IPS-11a (cell line): ENCODE measurements at regions not wholly inside any gene's neighbourhood (a gene's known extent, or its start where the extent isn't known, plus 50 kb on each side); places are given as distances from the start of the nearest gene placed in this dataset.

Experiments
- H3K4me3 ChIP-seq: one replicate; pipeline ENCODE4 v1.5.1; 2013; ENCODE audit warnings: low read depth, low read length, control low read depth

- no peak overlapping the region for H3K4me3 ChIP-seq
Observed at GRCh38 chr2:8564475-8564874, 117.4 kb upstream of the ID2 start.

GRCh38 chr2:8565399-8566154 is 116.3 kb upstream of the ID2 start:
- no peak overlapping the region for H3K4me3 ChIP-seq

GRCh38 chr2:8566155-8566670 is 115.6 kb upstream of the ID2 start:
- H3K4me3 ChIP-seq: no peak overlapping the region

GRCh38 chr2:8566774-8567468 is 114.9 kb upstream of the ID2 start:
- H3K4me3 ChIP-seq: no peak overlapping the region

- H3K4me3 ChIP-seq: no peak overlapping the region
Observed at GRCh38 chr2:8567469-8568260, 114.2 kb upstream of the ID2 start.

GRCh38 chr2:8568543-8569302 is 113.1 kb upstream of the ID2 start:
- H3K4me3 ChIP-seq: no peak overlapping the region

GRCh38 chr2:8569332-8569930 is 112.4 kb upstream of the ID2 start:
- no peak overlapping the region for H3K4me3 ChIP-seq

- H3K4me3 ChIP-seq: no peak overlapping the region
Observed at GRCh38 chr2:8570637-8571036, 111.2 kb upstream of the ID2 start.

- no peak overlapping the region for H3K4me3 ChIP-seq
Observed at GRCh38 chr2:8571301-8571791, 110.5 kb upstream of the ID2 start.

- H3K4me3 ChIP-seq: no peak overlapping the region
Observed at GRCh38 chr2:8571792-8572499, 109.9 kb upstream of the ID2 start.

GRCh38 chr2:8572712-8573233 is 109.1 kb upstream of the ID2 start:
- H3K4me3 ChIP-seq: no peak overlapping the region

GRCh38 chr2:8573234-8573941 is 108.5 kb upstream of the ID2 start:
- no peak overlapping the region for H3K4me3 ChIP-seq

GRCh38 chr2:8573942-8574195 is 108.0 kb upstream of the ID2 start:
- H3K4me3 ChIP-seq: no peak overlapping the region

- no peak overlapping the region for H3K4me3 ChIP-seq
Observed at GRCh38 chr2:8574196-8575037, 107.4 kb upstream of the ID2 start.

GRCh38 chr2:8575038-8575833 is 106.6 kb upstream of the ID2 start:
- no peak overlapping the region for H3K4me3 ChIP-seq

GRCh38 chr2:8575834-8576423 is 105.9 kb upstream of the ID2 start:
- H3K4me3 ChIP-seq: no peak overlapping the region
